Testis (tissue), 2 donors: ENCODE measurements at regions not wholly inside any gene's neighbourhood (a gene's known extent, or its start where the extent isn't known, plus 50 kb on each side); places are given as distances from the start of the nearest gene placed in this dataset.
A peak's percentile ranks its signal among the peaks of the same experiment; 100 is the strongest.

ENCODE experiments used
- DNase-seq: peaks from one replicate; pipeline ENCODE4 v3.0.0-alpha.2; 2019
- H3K27ac ChIP-seq, 2 donors: fragments of 200-600 bp; sonication (generic); one replicate each; pipeline ENCODE4 v1.5.1; 2019
- H3K27me3 ChIP-seq: fragments of 200-600 bp; sonication (generic); one replicate; pipeline ENCODE4 v1.5.1; 2019
- H3K36me3 ChIP-seq: fragments of 200-600 bp; sonication (generic); one replicate; pipeline ENCODE4 v1.5.1; 2017; ENCODE audit warnings: low read depth; ENCODE audit errors: missing control alignments
- H3K4me1 ChIP-seq: fragments of 200-600 bp; sonication (generic); one replicate; pipeline ENCODE4 v1.5.1; 2019
- H3K4me3 ChIP-seq, 2 donors: fragments of 200-600 bp; sonication (generic); one replicate each; pipeline ENCODE4 v1.5.1; 2017 to 2019
- H3K9me3 ChIP-seq: fragments of 200-600 bp; sonication (generic); one replicate; pipeline ENCODE4 v1.5.1; 2017
- POLR2A ChIP-seq: fragments of 450-650 bp; IDR thresholded peaks from one replicate; pipeline ENCODE4 v1.6.1; 2017; ENCODE audit warnings: antibody characterized with exemption, mild to moderate bottlenecking, moderate library complexity
- WGBS, 2 donors: methylation state at CpG; one replicate each; pipeline ENCODE4 v1.1.5; 2018; 5-methylcytosine and 5-hydroxymethylcytosine counted together
- intact Hi-C: fragments of 100-400 bp; cut with DNase I; formaldehyde crosslinking; loops from one replicate; pipeline ENCODE4 v1.15.1; 2023; ENCODE audit warnings: low total_unique reads
- TF ChIP-seq, protein P1 (sequence below), 3 experiments: fragments of 450-650 bp in 2 of 3; fragments of 200-600 bp in 1 of 3; sonication (generic) in 1 of 3; IDR thresholded peaks; one replicate each; pipeline ENCODE4 v1.5.1; 2016 to 2019; ENCODE audit warnings: antibody characterized with exemption in 3 of 3, mild to moderate bottlenecking in 2 of 3, moderate library complexity in 1 of 3

- TF ChIP-seq, protein P1, sequence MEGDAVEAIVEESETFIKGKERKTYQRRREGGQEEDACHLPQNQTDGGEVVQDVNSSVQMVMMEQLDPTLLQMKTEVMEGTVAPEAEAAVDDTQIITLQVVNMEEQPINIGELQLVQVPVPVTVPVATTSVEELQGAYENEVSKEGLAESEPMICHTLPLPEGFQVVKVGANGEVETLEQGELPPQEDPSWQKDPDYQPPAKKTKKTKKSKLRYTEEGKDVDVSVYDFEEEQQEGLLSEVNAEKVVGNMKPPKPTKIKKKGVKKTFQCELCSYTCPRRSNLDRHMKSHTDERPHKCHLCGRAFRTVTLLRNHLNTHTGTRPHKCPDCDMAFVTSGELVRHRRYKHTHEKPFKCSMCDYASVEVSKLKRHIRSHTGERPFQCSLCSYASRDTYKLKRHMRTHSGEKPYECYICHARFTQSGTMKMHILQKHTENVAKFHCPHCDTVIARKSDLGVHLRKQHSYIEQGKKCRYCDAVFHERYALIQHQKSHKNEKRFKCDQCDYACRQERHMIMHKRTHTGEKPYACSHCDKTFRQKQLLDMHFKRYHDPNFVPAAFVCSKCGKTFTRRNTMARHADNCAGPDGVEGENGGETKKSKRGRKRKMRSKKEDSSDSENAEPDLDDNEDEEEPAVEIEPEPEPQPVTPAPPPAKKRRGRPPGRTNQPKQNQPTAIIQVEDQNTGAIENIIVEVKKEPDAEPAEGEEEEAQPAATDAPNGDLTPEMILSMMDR (IDR thresholded peaks at IDR 0.05), result no peak
- no peak for TF ChIP-seq POLR2A
- no peak for DNase-seq
- WGBS, 2 donors, result 71 to 87% methylated on average over 1 of the region's 1 CpG
- no peaks in the 10 kb centered on the region for H3K27me3 ChIP-seq
- no peaks in the 10 kb centered on the region for H3K9me3 ChIP-seq
- H3K27ac ChIP-seq, result no peak overlapping the region
- no peaks in the 10 kb centered on the region for H3K36me3 ChIP-seq
- intact Hi-C loops, result no loop called here
- H3K4me1 ChIP-seq, result no peaks in the 10 kb centered on the region
- H3K4me3 ChIP-seq, result no peak overlapping the region
These were observed 318.6 kb downstream of the NAF1 start for GRCh38 chr4:162847945-162848549.

- Histone ChIP-seq H3K27me3 (no peaks in the 10 kb centered on the region), H3K4me1 (no peaks in the 10 kb centered on the region), H3K4me3 (no peak overlapping the region), H3K9me3 (no peaks in the 10 kb centered on the region), H3K36me3 (no peaks in the 10 kb centered on the region), H3K27ac (no peak overlapping the region)
- intact Hi-C loops, result no loop called here
- WGBS, 2 donors, result 23 to 56% methylated on average over 1 of the region's 1 CpG
- TF ChIP-seq POLR2A, result no peak
- TF ChIP-seq, protein P1 (IDR thresholded peaks at IDR 0.05), result no peak
- no peak for DNase-seq
These were observed 324.9 kb downstream of the NAF1 start for GRCh38 chr4:162841753-162842152.

DNA sequence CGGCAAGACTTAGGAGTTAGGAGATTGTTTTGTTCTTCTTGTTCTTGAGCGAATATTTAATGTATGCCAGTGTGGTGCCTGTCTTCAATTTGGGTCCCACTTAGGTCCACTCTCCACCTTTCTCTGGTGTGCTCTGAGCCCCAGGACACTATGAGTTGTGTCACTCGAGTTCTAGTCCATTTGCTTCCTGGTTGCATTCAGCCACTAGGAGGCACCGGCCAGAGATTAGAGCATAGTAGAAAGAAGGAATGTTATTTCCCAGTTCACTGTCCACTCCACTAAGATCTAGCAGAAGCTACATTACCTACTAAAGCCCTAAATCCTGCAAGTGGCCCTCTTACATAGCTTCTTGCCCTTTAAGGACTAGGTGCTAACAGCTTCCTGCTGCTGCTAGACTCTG is 326.9 kb downstream of the NAF1 start:
- WGBS, 2 donors, result 88 to 94% methylated on average over 4 of the region's 4 CpGs

GRCh38 chr4:162838671-162839070 is 328.0 kb downstream of the NAF1 start:
- no peak overlapping the region for H3K27ac ChIP-seq
- H3K27me3 ChIP-seq, result no peaks in the 10 kb centered on the region
- no peak overlapping the region for H3K4me3 ChIP-seq
- DNase-seq, result no peak
- H3K36me3 ChIP-seq, result no peaks in the 10 kb centered on the region
- WGBS, 2 donors, result 88 to 95% methylated on average over 1 of the region's 1 CpG
- no peaks in the 10 kb centered on the region for H3K9me3 ChIP-seq
- intact Hi-C loops, result no loop called here
- TF ChIP-seq, protein P1 (IDR thresholded peaks at IDR 0.05), result no peak
- TF ChIP-seq POLR2A, result no peak
- no peaks in the 10 kb centered on the region for H3K4me1 ChIP-seq

More for the DNA sequence above, 326.9 kb downstream of the NAF1 start:
- TF ChIP-seq, protein P1 (IDR thresholded peaks at IDR 0.05), result no peak
- TF ChIP-seq POLR2A, result no peak
- no peak overlapping the region for H3K4me3 ChIP-seq
- peak; percentile 16 for DNase-seq
- intact Hi-C loops, result no loop called here
- H3K27me3 ChIP-seq, result no peaks in the 10 kb centered on the region
- H3K9me3 ChIP-seq, result no peaks in the 10 kb centered on the region
- H3K4me1 ChIP-seq, result no peaks in the 10 kb centered on the region
- H3K36me3 ChIP-seq, result no peaks in the 10 kb centered on the region
- H3K27ac ChIP-seq, result no peak overlapping the region

GRCh38 chr4:162837679-162838078 is 329.0 kb downstream of the NAF1 start:
- H3K4me3 ChIP-seq, result no peak overlapping the region
- H3K27me3 ChIP-seq, result no peaks in the 10 kb centered on the region
- no peaks in the 10 kb centered on the region for H3K4me1 ChIP-seq
- H3K36me3 ChIP-seq, result no peaks in the 10 kb centered on the region
- H3K9me3 ChIP-seq, result no peaks in the 10 kb centered on the region
- WGBS, 2 donors, result 59 to 91% methylated on average over 1 of the region's 1 CpG
- DNase-seq, result no peak
- no peak overlapping the region for H3K27ac ChIP-seq
- no peak for TF ChIP-seq POLR2A
- TF ChIP-seq, protein P1 (IDR thresholded peaks at IDR 0.05), result no peak
- intact Hi-C loops, result no loop called here
